ENCODE measurements at regions not wholly inside any gene's neighbourhood (a gene's known extent, or its start where the extent isn't known, plus 50 kb on each side); places are given as distances from the start of the nearest gene placed in this dataset.

DNA sequence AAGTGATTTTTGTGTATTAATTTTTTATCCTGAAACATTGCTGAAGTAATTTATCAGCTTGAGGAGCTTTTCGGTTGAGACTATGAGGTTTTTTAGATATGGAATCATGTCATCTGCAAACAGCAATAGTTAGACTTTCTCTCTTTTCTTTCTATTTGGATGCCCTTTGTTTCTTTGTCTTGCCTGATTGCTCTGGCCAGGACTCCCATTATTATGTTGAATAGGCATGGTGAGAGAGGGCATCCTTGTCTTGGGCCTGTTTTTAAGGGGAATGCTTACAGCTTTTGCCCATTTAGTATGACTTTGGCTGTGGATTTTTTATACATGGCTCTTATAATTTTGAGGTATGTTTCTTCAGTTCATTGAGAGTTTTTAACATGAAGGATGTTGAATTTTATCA is 207.6 kb upstream of the DEFB112 start:
- TF ChIP-seq MXD4 (CRISPR knock-in tag; IDR thresholded peaks at IDR 0.05; ENCODE audit: borderline replicate concordance) (no peak), TCF7 (CRISPR knock-in tag; IDR thresholded peaks at IDR 0.05; ENCODE audit: low read depth) (no peak), ZNF138 (CRISPR knock-in tag; conservative IDR thresholded peaks at IDR 0.05) (no peak)
- TF ChIP-seq, protein P1, sequence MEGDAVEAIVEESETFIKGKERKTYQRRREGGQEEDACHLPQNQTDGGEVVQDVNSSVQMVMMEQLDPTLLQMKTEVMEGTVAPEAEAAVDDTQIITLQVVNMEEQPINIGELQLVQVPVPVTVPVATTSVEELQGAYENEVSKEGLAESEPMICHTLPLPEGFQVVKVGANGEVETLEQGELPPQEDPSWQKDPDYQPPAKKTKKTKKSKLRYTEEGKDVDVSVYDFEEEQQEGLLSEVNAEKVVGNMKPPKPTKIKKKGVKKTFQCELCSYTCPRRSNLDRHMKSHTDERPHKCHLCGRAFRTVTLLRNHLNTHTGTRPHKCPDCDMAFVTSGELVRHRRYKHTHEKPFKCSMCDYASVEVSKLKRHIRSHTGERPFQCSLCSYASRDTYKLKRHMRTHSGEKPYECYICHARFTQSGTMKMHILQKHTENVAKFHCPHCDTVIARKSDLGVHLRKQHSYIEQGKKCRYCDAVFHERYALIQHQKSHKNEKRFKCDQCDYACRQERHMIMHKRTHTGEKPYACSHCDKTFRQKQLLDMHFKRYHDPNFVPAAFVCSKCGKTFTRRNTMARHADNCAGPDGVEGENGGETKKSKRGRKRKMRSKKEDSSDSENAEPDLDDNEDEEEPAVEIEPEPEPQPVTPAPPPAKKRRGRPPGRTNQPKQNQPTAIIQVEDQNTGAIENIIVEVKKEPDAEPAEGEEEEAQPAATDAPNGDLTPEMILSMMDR (IDR thresholded peaks at IDR 0.05): no peak
- TF ChIP-seq, protein P2, sequence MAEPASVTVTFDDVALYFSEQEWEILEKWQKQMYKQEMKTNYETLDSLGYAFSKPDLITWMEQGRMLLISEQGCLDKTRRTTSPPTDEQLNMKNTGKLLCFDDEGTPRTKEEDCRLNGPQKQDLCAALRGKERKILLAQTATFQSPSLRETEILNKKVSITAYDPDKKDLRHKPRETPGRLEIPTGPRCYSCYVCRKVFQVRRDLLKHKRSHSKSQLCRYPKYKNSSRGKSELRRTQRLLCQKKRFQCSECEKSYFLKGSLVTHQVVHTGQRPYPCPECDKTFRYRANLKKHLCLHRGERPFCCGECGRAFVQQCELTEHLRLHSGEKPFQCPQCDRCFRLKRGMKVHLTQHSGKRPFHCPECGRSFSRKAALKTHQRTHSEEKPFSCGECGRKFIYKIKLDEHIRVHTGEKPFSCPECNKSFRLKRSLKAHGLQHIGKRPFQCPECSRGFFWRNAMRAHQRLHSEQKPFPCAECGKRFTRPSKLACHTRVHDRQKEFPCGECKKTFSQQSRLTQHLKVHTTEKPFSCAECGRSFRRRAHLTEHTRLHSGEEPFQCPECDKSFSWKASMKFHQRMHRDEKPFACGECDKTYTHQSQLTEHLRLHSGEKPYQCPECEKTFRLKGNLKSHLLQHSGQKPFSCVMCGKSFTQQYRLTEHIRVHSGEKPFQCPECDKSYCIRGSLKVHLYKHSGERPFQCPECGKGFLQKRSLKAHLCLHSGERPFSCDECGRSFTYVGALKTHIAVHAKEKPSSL (CRISPR knock-in tag; conservative IDR thresholded peaks at IDR 0.05): no peak
- TF ChIP-seq, protein P3, sequence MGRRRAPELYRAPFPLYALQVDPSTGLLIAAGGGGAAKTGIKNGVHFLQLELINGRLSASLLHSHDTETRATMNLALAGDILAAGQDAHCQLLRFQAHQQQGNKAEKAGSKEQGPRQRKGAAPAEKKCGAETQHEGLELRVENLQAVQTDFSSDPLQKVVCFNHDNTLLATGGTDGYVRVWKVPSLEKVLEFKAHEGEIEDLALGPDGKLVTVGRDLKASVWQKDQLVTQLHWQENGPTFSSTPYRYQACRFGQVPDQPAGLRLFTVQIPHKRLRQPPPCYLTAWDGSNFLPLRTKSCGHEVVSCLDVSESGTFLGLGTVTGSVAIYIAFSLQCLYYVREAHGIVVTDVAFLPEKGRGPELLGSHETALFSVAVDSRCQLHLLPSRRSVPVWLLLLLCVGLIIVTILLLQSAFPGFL (CRISPR knock-in tag; IDR thresholded peaks at IDR 0.05; ENCODE audit: borderline replicate concordance): no peak

All from WTC11 (cell line).